ENCODE measurements at regions not wholly inside any gene's neighbourhood (a gene's known extent, or its start where the extent isn't known, plus 50 kb on each side); places are given as distances from the start of the nearest gene placed in this dataset.

GRCh38 chr3:24881239-24881638 lies 386.6 kb upstream of the THRB start:
- intact Hi-C loops (cut with micrococcal nuclease; ENCODE audit: unreplicated experiment) = no loop called here
- Histone ChIP-seq H3K4me1 (ENCODE audit: control insufficient read depth, insufficient read depth, low read length) (no peaks in the 10 kb centered on the region), H3K27me3 (ENCODE audit: control insufficient read depth, insufficient read depth, low read length) (no peaks in the 10 kb centered on the region), H3K4me3 (ENCODE audit: low read depth in 2 of 2, low read length in 2 of 2) (no peak overlapping the region), H3K27ac (ENCODE audit: low read length) (no peak overlapping the region), H3K9me3 (ENCODE audit: control insufficient read depth, insufficient read depth, low read depth, low read length) (no peaks in the 10 kb centered on the region), H3K36me3 (ENCODE audit: control insufficient read depth, insufficient read depth, low read length) (no peaks in the 10 kb centered on the region)
- CTCF ChIA-PET = no interaction called here
- POLR2A ChIA-PET = no interaction called here
- no TSS peak for BruUV-seq (replicated peaks)
- in situ Hi-C loops (cut with HindIII; ENCODE audit: low pct_unique_long_range_greater_than_20kb, low sequenced_read_pairs) = no loop called here
- TF ChIP-seq, protein P1, sequence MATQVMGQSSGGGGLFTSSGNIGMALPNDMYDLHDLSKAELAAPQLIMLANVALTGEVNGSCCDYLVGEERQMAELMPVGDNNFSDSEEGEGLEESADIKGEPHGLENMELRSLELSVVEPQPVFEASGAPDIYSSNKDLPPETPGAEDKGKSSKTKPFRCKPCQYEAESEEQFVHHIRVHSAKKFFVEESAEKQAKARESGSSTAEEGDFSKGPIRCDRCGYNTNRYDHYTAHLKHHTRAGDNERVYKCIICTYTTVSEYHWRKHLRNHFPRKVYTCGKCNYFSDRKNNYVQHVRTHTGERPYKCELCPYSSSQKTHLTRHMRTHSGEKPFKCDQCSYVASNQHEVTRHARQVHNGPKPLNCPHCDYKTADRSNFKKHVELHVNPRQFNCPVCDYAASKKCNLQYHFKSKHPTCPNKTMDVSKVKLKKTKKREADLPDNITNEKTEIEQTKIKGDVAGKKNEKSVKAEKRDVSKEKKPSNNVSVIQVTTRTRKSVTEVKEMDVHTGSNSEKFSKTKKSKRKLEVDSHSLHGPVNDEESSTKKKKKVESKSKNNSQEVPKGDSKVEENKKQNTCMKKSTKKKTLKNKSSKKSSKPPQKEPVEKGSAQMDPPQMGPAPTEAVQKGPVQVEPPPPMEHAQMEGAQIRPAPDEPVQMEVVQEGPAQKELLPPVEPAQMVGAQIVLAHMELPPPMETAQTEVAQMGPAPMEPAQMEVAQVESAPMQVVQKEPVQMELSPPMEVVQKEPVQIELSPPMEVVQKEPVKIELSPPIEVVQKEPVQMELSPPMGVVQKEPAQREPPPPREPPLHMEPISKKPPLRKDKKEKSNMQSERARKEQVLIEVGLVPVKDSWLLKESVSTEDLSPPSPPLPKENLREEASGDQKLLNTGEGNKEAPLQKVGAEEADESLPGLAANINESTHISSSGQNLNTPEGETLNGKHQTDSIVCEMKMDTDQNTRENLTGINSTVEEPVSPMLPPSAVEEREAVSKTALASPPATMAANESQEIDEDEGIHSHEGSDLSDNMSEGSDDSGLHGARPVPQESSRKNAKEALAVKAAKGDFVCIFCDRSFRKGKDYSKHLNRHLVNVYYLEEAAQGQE (IDR thresholded peaks at IDR 0.05; ENCODE audit: insufficient read depth in 1 of 2, low read depth in 2 of 2, low read length in 1 of 2) = no peak
- TF ChIP-seq POLR2AphosphoS5 (IDR thresholded peaks at IDR 0.05; ENCODE audit: low read depth, low read length) (no peak), TCF7L2 (IDR thresholded peaks at IDR 0.05; ENCODE audit: low read depth, low read length) (no peak), SIN3A (IDR thresholded peaks at IDR 0.05; ENCODE audit: borderline replicate concordance, insufficient read depth, low read depth, low read length) (no peak)
- TF ChIP-seq, protein P2, sequence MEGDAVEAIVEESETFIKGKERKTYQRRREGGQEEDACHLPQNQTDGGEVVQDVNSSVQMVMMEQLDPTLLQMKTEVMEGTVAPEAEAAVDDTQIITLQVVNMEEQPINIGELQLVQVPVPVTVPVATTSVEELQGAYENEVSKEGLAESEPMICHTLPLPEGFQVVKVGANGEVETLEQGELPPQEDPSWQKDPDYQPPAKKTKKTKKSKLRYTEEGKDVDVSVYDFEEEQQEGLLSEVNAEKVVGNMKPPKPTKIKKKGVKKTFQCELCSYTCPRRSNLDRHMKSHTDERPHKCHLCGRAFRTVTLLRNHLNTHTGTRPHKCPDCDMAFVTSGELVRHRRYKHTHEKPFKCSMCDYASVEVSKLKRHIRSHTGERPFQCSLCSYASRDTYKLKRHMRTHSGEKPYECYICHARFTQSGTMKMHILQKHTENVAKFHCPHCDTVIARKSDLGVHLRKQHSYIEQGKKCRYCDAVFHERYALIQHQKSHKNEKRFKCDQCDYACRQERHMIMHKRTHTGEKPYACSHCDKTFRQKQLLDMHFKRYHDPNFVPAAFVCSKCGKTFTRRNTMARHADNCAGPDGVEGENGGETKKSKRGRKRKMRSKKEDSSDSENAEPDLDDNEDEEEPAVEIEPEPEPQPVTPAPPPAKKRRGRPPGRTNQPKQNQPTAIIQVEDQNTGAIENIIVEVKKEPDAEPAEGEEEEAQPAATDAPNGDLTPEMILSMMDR (IDR thresholded peaks at IDR 0.05) = no peak
- ATAC-seq (no peak), DNase-seq (ENCODE audit: low read depth, low spot score) (no peak)

DNA sequence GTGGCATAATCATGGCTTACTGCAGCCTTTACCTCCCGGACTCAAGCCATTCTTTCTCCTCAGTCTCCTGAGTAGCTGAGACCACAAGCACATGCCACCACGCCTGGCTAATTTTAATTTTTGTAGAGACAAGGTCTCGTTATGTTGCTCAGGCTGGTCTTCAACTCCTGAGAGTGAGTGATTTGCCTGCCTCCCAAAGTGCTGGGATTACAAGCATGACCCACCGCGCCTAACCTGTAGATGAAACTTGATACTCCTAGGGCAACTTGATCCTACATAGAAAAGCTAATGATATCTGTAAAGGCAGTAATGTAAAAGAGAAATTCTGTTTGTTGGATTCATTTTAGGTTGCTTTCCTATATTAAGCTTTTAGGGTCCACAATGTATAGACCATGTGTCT lies 391.9 kb upstream of the THRB start:
- intact Hi-C loops (cut with micrococcal nuclease; ENCODE audit: unreplicated experiment) (no loop called here), in situ Hi-C loops (cut with HindIII; ENCODE audit: low pct_unique_long_range_greater_than_20kb, low sequenced_read_pairs) (no loop called here)
- CTCF ChIA-PET = no interaction called here
- POLR2A ChIA-PET = no interaction called here
- Histone ChIP-seq H3K4me1 (ENCODE audit: control insufficient read depth, insufficient read depth, low read length) (no peaks in the 10 kb centered on the region), H3K27me3 (ENCODE audit: control insufficient read depth, insufficient read depth, low read length) (no peaks in the 10 kb centered on the region), H3K36me3 (ENCODE audit: control insufficient read depth, insufficient read depth, low read length) (no peaks in the 10 kb centered on the region), H3K4me3 (ENCODE audit: low read depth in 2 of 2, low read length in 2 of 2) (no peak overlapping the region), H3K9me3 (ENCODE audit: control insufficient read depth, insufficient read depth, low read depth, low read length) (no peaks in the 10 kb centered on the region), H3K27ac (ENCODE audit: low read length) (no peak overlapping the region)
- ATAC-seq = no peak
- BruUV-seq (replicated peaks) = no TSS peak
- no peak for DNase-seq (ENCODE audit: low read depth, low spot score)
- TF ChIP-seq, protein P2 (IDR thresholded peaks at IDR 0.05) = no peak
- TF ChIP-seq, protein P1 (IDR thresholded peaks at IDR 0.05; ENCODE audit: insufficient read depth in 1 of 2, low read depth in 2 of 2, low read length in 1 of 2) = no peak
- TF ChIP-seq POLR2AphosphoS5 (IDR thresholded peaks at IDR 0.05; ENCODE audit: low read depth, low read length) = no peak
- no peak for TF ChIP-seq SIN3A (IDR thresholded peaks at IDR 0.05; ENCODE audit: borderline replicate concordance, insufficient read depth, low read depth, low read length)
- TF ChIP-seq TCF7L2 (IDR thresholded peaks at IDR 0.05; ENCODE audit: low read depth, low read length) = no peak
